ENCODE measurements at regions not wholly inside any gene's neighbourhood (a gene's known extent, or its start where the extent isn't known, plus 50 kb on each side); places are given as distances from the start of the nearest gene placed in this dataset.

- DNase-seq (ENCODE audit: low read depth) = no peak
These were observed 1181.8 kb downstream of the SORCS1 start for GRCh38 chr10:105982735-105983134.

- no peak for DNase-seq (ENCODE audit: low read depth)
These were observed 1182.8 kb downstream of the SORCS1 start for GRCh38 chr10:105981679-105982078.

- peak; percentile 37 for DNase-seq (ENCODE audit: low read depth)
These were observed 1189.6 kb downstream of the SORCS1 start for GRCh38 chr10:105974803-105975456.

- DNase-seq (ENCODE audit: low read depth) = no peak
These were observed 1190.6 kb downstream of the SORCS1 start for GRCh38 chr10:105973902-105974301.

GRCh38 chr10:105973360-105973759 is 1191.1 kb downstream of the SORCS1 start:
- DNase-seq (ENCODE audit: low read depth) = no peak

GRCh38 chr10:105971460-105971859 is 1193.0 kb downstream of the SORCS1 start:
- DNase-seq (ENCODE audit: low read depth) = no peak

GRCh38 chr10:105969884-105970377 is 1194.6 kb downstream of the SORCS1 start:
- peak; percentile 4 for DNase-seq (ENCODE audit: low read depth)

- no peak for DNase-seq (ENCODE audit: low read depth)
These were observed 1195.8 kb downstream of the SORCS1 start for GRCh38 chr10:105968666-105969065.

- DNase-seq (ENCODE audit: low read depth) = no peak
These were observed 1197.2 kb downstream of the SORCS1 start for GRCh38 chr10:105967256-105967655.

- DNase-seq (ENCODE audit: low read depth) = no peak
These were observed 1199.4 kb downstream of the SORCS1 start for GRCh38 chr10:105965141-105965540.

GRCh38 chr10:105964009-105964408 is 1200.5 kb downstream of the SORCS1 start:
- no peak for DNase-seq (ENCODE audit: low read depth)

- no peak for DNase-seq (ENCODE audit: low read depth)
These were observed 1201.1 kb downstream of the SORCS1 start for GRCh38 chr10:105963334-105963884.

- no peak for DNase-seq (ENCODE audit: low read depth)
These were observed 1208.0 kb downstream of the SORCS1 start for GRCh38 chr10:105956550-105956949.

GRCh38 chr10:105953861-105954260 is 1210.6 kb downstream of the SORCS1 start:
- DNase-seq (ENCODE audit: low read depth) = no peak

- DNase-seq (ENCODE audit: low read depth) = no peak
These were observed 1211.5 kb downstream of the SORCS1 start for GRCh38 chr10:105953056-105953455.

- peak; percentile 6 for DNase-seq (ENCODE audit: low read depth)
These were observed 1212.4 kb downstream of the SORCS1 start for GRCh38 chr10:105952153-105952552.

- DNase-seq (ENCODE audit: low read depth) = peak; percentile 27
These were observed 1214.1 kb downstream of the SORCS1 start for GRCh38 chr10:105950410-105950809.

GRCh38 chr10:105949721-105950120 is 1214.8 kb downstream of the SORCS1 start:
- DNase-seq (ENCODE audit: low read depth) = no peak

GRCh38 chr10:105925045-105925785 is 1239.3 kb downstream of the SORCS1 start:
- no peak for DNase-seq (ENCODE audit: low read depth)

- DNase-seq (ENCODE audit: low read depth) = no peak
These were observed 1243.2 kb downstream of the SORCS1 start for GRCh38 chr10:105921348-105921747.

GRCh38 chr10:105914432-105914831 is 1250.1 kb downstream of the SORCS1 start:
- no peak for DNase-seq (ENCODE audit: low read depth)

- DNase-seq (ENCODE audit: low read depth) = no peak
These were observed 1255.8 kb downstream of the SORCS1 start for GRCh38 chr10:105908701-105909100.

GRCh38 chr10:105885495-105885894 is 1244.4 kb downstream of the SORCS3 start:
- no peak for DNase-seq (ENCODE audit: low read depth)
